NT2/D1 (cell line): ENCODE measurements at regions not wholly inside any gene's neighbourhood (a gene's known extent, or its start where the extent isn't known, plus 50 kb on each side); places are given as distances from the start of the nearest gene placed in this dataset.

ENCODE experiments used
- SUZ12 ChIP-seq: IDR thresholded peaks from 2 replicates; pipeline ENCODE4 v1.6.1; 2011; ENCODE audit not compliant: insufficient read length, insufficient read depth; ENCODE audit errors: extremely low read depth
- YY1 ChIP-seq: IDR thresholded peaks from 2 replicates; pipeline ENCODE4 v1.6.1; 2011; ENCODE audit not compliant: insufficient read length, insufficient read depth
- ZNF274 ChIP-seq: IDR thresholded peaks from 2 replicates; pipeline ENCODE4 v1.6.1; 2011; ENCODE audit warnings: mild to moderate bottlenecking, low read depth, low read length

- TF ChIP-seq YY1, result no peak
- TF ChIP-seq ZNF274, result no peak
- no peak for TF ChIP-seq SUZ12
Observed at GRCh38 chr11:70500076-70500847, 101.9 kb downstream of the CTTN start.
